SK-N-MC (cell line): ENCODE measurements at regions not wholly inside any gene's neighbourhood (a gene's known extent, or its start where the extent isn't known, plus 50 kb on each side); places are given as distances from the start of the nearest gene placed in this dataset.

Experiments
- EZH2 ChIP-seq: fragments of 200-600 bp; sonication (generic); IDR thresholded peaks from one replicate; pipeline ENCODE4 v1.6.1; 2017; ENCODE audit warnings: antibody characterized with exemption
- FOXP2 ChIP-seq: optimal IDR thresholded peaks from 2 replicates; pipeline ENCODE3; 2011; ENCODE audit warnings: mild to moderate bottlenecking, moderate library complexity; ENCODE audit not compliant: insufficient read depth; ENCODE audit errors: extremely low read length, control extremely low read depth
- POLR2AphosphoS5 ChIP-seq: IDR thresholded peaks from 2 replicates; pipeline ENCODE4 v1.6.1; 2012; ENCODE audit warnings: mild to moderate bottlenecking, low read depth, low read length, borderline replicate concordance

- TF ChIP-seq POLR2AphosphoS5 (no peak), EZH2 (no peak), FOXP2 (no peak)
These were observed 301.6 kb upstream of the C16orf82 start for GRCh38 chr16:26765087-26765486.
